GM12875 (cell line): ENCODE measurements at regions not wholly inside any gene's neighbourhood (a gene's known extent, or its start where the extent isn't known, plus 50 kb on each side); places are given as distances from the start of the nearest gene placed in this dataset.
"Not testable (repeated sequence)": the region's sequence is repeated elsewhere in the genome, so short reads cannot be mapped to it uniquely, and the experiment has no call there.

Experiments used
- H3K4me3 ChIP-seq: one replicate; pipeline ENCODE4 v1.5.1; 2011; ENCODE audit warnings: low read depth, low read length, control low read depth
- TF ChIP-seq, protein P1 (sequence below): IDR thresholded peaks from 2 replicates; pipeline ENCODE4 v1.5.1; 2011; ENCODE audit warnings: low read depth, mild to moderate bottlenecking, control low read depth, inconsistent platforms, low read length, moderate library complexity, borderline replicate concordance; ENCODE audit not compliant: insufficient read depth

GRCh38 chr17:71803656-71804284, 317.1 kb upstream of the SOX9 start:
- H3K4me3 ChIP-seq: no peak overlapping the region
- TF ChIP-seq, protein P1, sequence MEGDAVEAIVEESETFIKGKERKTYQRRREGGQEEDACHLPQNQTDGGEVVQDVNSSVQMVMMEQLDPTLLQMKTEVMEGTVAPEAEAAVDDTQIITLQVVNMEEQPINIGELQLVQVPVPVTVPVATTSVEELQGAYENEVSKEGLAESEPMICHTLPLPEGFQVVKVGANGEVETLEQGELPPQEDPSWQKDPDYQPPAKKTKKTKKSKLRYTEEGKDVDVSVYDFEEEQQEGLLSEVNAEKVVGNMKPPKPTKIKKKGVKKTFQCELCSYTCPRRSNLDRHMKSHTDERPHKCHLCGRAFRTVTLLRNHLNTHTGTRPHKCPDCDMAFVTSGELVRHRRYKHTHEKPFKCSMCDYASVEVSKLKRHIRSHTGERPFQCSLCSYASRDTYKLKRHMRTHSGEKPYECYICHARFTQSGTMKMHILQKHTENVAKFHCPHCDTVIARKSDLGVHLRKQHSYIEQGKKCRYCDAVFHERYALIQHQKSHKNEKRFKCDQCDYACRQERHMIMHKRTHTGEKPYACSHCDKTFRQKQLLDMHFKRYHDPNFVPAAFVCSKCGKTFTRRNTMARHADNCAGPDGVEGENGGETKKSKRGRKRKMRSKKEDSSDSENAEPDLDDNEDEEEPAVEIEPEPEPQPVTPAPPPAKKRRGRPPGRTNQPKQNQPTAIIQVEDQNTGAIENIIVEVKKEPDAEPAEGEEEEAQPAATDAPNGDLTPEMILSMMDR: no peak

DNA sequence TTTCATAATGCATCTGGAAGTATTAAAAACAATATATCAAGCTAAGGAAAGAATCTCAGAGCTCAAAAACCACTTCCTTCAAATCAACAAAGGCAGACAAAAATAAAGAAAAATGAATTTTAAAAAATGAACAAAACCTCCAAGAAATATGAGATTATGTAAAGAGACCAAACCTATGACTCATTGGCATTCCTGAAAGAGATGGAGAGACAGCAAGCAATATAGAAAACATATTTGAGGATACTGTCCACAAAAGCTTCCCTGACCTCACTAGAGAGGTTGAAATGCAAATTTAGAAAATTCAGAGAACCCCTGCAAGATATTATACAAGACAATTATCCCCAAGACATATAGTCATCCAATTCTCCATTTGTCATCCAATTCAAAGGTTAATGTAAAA, 311.3 kb upstream of the SOX9 start:
- TF ChIP-seq, protein P1: no peak
- no peak overlapping the region for H3K4me3 ChIP-seq

- H3K4me3 ChIP-seq: not testable (repeated sequence)
These were observed 307.0 kb upstream of the SOX9 start for GRCh38 chr17:71813861-71814260.

DNA sequence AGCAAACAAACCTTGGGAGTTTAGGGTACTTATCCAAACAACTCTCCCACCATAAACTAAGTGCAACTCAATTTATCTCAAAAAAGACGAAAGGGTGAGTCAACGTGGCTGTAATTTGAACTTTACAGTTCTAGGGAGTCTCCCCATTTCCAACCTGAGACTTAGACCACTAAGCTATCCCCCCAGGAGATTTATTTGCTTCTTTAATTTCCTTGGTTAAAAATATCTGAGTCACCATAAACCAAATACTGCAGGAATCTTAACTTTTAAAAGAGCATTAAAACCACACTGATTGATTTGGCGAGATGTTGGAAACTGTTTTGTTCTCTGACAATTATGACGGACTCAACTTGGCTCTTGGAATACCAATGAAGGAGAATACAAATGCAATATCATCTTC, 299.3 kb upstream of the SOX9 start:
- TF ChIP-seq, protein P1: no peak
- H3K4me3 ChIP-seq: no peak overlapping the region

GRCh38 chr17:71824671-71825070, 296.1 kb upstream of the SOX9 start:
- H3K4me3 ChIP-seq: no peak overlapping the region
- TF ChIP-seq, protein P1: no peak

DNA sequence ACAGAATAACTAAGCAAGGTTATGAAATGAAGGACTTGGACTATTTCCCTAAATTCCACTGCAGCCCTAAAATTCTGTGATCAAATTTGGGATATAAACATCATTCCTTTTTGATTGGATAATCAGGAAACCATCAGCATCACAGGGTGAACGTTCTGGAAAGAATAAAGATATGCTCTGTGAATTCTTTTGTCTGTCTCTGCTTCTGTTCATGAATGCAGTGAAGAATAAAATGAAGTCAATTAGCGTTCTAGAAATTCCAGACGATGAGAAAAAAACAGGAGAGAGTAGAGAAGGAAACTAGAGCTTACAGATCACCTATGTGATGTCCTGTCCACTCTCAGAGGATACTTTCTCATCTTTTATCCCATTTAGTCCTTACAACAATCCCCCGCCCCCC, 295.1 kb upstream of the SOX9 start:
- H3K4me3 ChIP-seq: no peak overlapping the region
- TF ChIP-seq, protein P1: no peak

DNA sequence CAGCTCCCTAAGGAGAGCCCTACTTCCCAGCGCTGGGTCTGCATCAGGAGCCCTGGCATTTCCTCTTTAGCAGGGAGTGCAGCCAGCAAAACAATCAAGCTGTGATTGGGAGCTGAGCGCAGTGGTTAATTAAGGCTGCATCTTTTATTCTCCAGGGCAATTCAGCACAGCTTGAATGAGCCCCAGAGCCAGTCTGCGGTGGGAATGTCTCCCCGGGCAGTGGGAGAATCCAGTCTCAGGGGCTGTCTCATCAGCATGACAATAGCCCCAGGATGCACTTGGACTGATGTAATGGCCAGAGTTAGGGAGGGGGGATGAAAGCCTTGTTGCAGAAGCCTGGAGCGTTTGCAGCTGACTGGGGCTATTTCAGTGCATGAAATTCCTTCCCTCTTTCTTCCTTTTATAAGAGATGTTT, 292.6 kb upstream of the SOX9 start:
- H3K4me3 ChIP-seq: no peak overlapping the region
- TF ChIP-seq, protein P1: no peak

- TF ChIP-seq, protein P1: no peak
- H3K4me3 ChIP-seq: no peak overlapping the region
These were observed 290.0 kb upstream of the SOX9 start for GRCh38 chr17:71830866-71831265.
